IMR-90 (cell line): ENCODE measurements at regions not wholly inside any gene's neighbourhood (a gene's known extent, or its start where the extent isn't known, plus 50 kb on each side); places are given as distances from the start of the nearest gene placed in this dataset.

Source experiments
- ATAC-seq: fragments of 200-7000 bp; cut with Tn5 transposase; 2 replicates; pipeline ENCODE4 v1.9.1; 2020; ENCODE audit warnings: low read depth, mild to moderate bottlenecking, moderate library complexity
- BruUV-seq: library from RNA; stranded (reverse); fragments of 400-500 nt; replicated peaks from 2 replicates; lab custom pipeline; 2021; lab: Mats Ljungman, UMichigan
- CTCF ChIA-PET: fragments of 300-600 bp; formaldehyde crosslinking; extraction: SDS; loops from one replicate; lab custom pipeline; 2021; ENCODE audit warnings: antibody characterized with exemption; lab: Yijun Ruan, JAX
- POLR2A ChIA-PET: fragments of 300-600 bp; sonication (Branson Sonifier 250); formaldehyde crosslinking; loops from one replicate; lab custom pipeline; 2022; ENCODE audit warnings: antibody characterized with exemption; ENCODE audit not compliant: unreplicated experiment; lab: Charles Lee
- DNase-seq: peaks from one replicate; pipeline ENCODE4 v3.0.0; 2013
- H2AFZ ChIP-seq: replicated peaks from 2 replicates; pipeline ENCODE3; 2013; ENCODE audit warnings: low read length, mild to moderate bottlenecking; ENCODE audit not compliant: poor library complexity
- H2AK5ac ChIP-seq: 2 replicates; pipeline ENCODE4 v1.6.1; 2013; ENCODE audit warnings: low read depth, low read length, inconsistent platforms
- H2AK9ac ChIP-seq: replicated peaks from 2 replicates; pipeline ENCODE3; 2013; ENCODE audit warnings: mild to moderate bottlenecking, low read depth, low read length, moderate library complexity; ENCODE audit not compliant: poor library complexity
- H2BK120ac ChIP-seq: 2 replicates; pipeline ENCODE4 v1.6.1; 2013; ENCODE audit warnings: low read depth, low read length, inconsistent platforms
- H2BK15ac ChIP-seq: 3 replicates; pipeline ENCODE4 v1.6.1; 2013; ENCODE audit warnings: low read depth, low read length, inconsistent platforms
- H2BK20ac ChIP-seq: 2 replicates; pipeline ENCODE4 v1.6.1; 2013; ENCODE audit warnings: low read depth, mild to moderate bottlenecking, inconsistent platforms, low read length, moderate library complexity
- H2BK5ac ChIP-seq: 2 replicates; pipeline ENCODE4 v1.6.1; 2013; ENCODE audit warnings: mild to moderate bottlenecking, low read depth, low read length, inconsistent platforms; ENCODE audit not compliant: poor library complexity, severe bottlenecking
- H3K14ac ChIP-seq: replicated peaks from 2 replicates; pipeline ENCODE4 v1.6.1; 2013; ENCODE audit warnings: low read depth, low read length, inconsistent platforms
- H3K18ac ChIP-seq: 2 replicates; pipeline ENCODE4 v1.6.1; 2013; ENCODE audit warnings: low read depth, low read length, control low read depth
- H3K23ac ChIP-seq: 2 replicates; pipeline ENCODE4 v1.6.1; 2013; ENCODE audit warnings: low read depth, low read length, inconsistent platforms
- H3K27ac ChIP-seq: 2 replicates; pipeline ENCODE4 v1.5.1; 2013; ENCODE audit warnings: mild to moderate bottlenecking, control low read depth, low read length; ENCODE audit not compliant: insufficient read depth
- H3K27me3 ChIP-seq: 2 replicates; pipeline ENCODE4 v1.6.1; 2013; ENCODE audit warnings: low read length; ENCODE audit not compliant: control insufficient read depth, insufficient read depth
- H3K36me3 ChIP-seq: 2 replicates; pipeline ENCODE4 v1.6.1; 2013; ENCODE audit warnings: low read length, mixed read lengths; ENCODE audit not compliant: control insufficient read depth, insufficient read depth
- H3K4ac ChIP-seq: 2 replicates; pipeline ENCODE4 v1.6.1; 2013; ENCODE audit warnings: low read depth, low read length, inconsistent platforms
- H3K4me1 ChIP-seq: 2 replicates; pipeline ENCODE4 v1.6.1; 2013; ENCODE audit warnings: low read length, mixed read lengths; ENCODE audit not compliant: control insufficient read depth, insufficient read depth
- H3K4me2 ChIP-seq: 2 replicates; pipeline ENCODE4 v1.6.1; 2013; ENCODE audit warnings: low read depth, mild to moderate bottlenecking, control low read depth, low read length, moderate library complexity
- H3K4me3 ChIP-seq: 2 replicates; pipeline ENCODE4 v1.5.1; 2013; ENCODE audit warnings: low read depth, mild to moderate bottlenecking, control low read depth, low read length, moderate library complexity; ENCODE audit not compliant: insufficient read depth
- H3K56ac ChIP-seq: 2 replicates; pipeline ENCODE4 v1.6.1; 2013; ENCODE audit warnings: low read length, inconsistent platforms; ENCODE audit not compliant: insufficient read depth; ENCODE audit errors: extremely low read depth
- H3K79me1 ChIP-seq, 2 experiments: 2 replicates each; pipeline ENCODE4 v1.6.1; 2013; ENCODE audit warnings: low read length in 2 of 2, inconsistent platforms in 1 of 2, low read depth in 1 of 2
- H3K9ac ChIP-seq: 2 replicates; pipeline ENCODE4 v1.6.1; 2013; ENCODE audit warnings: low read depth, low read length, control low read depth
- H3K9me1 ChIP-seq: 2 replicates; pipeline ENCODE4 v1.6.1; 2013; ENCODE audit warnings: low read length, inconsistent platforms; ENCODE audit not compliant: insufficient read depth
- H3K9me3 ChIP-seq: 2 replicates; pipeline ENCODE4 v1.6.1; 2013; ENCODE audit warnings: low read length; ENCODE audit not compliant: control insufficient read depth, insufficient read depth
- H4K20me1 ChIP-seq: 2 replicates; pipeline ENCODE4 v1.6.1; 2013; ENCODE audit warnings: low read length, inconsistent platforms; ENCODE audit not compliant: insufficient read depth
- H4K5ac ChIP-seq: 2 replicates; pipeline ENCODE4 v1.6.1; 2013; ENCODE audit warnings: mild to moderate bottlenecking, low read depth, low read length, control low read depth
- H4K8ac ChIP-seq, 2 experiments: 2 replicates each; pipeline ENCODE4 v1.6.1; 2013; ENCODE audit warnings: low read depth in 2 of 2, low read length in 2 of 2, control low read depth in 1 of 2, inconsistent platforms in 1 of 2
- H4K91ac ChIP-seq: 2 replicates; pipeline ENCODE4 v1.6.1; 2013; ENCODE audit warnings: low read depth, low read length, inconsistent platforms; ENCODE audit not compliant: insufficient read depth
- BHLHE40 ChIP-seq: fragments of 150-350 bp; IDR thresholded peaks from 2 replicates; pipeline ENCODE4 v1.6.1; 2016; ENCODE audit warnings: mild to moderate bottlenecking, low read depth, low read length
- CEBPB ChIP-seq: IDR thresholded peaks from 2 replicates; pipeline ENCODE4 v1.6.1; 2012; ENCODE audit warnings: low read depth, low read length, improper control_type of control experiment
- CHD1 ChIP-seq: IDR thresholded peaks from 2 replicates; pipeline ENCODE4 v1.6.1; 2012; ENCODE audit warnings: low read depth, low read length, improper control_type of control experiment
- CTCF ChIP-seq: conservative IDR thresholded peaks from 2 replicates; pipeline ENCODE4 v1.5.1; 2012; ENCODE audit warnings: mild to moderate bottlenecking, low read depth, low read length, improper control_type of control experiment
- ELK1 ChIP-seq: fragments of 150-350 bp; IDR thresholded peaks from 2 replicates; pipeline ENCODE4 v1.6.1; 2016; ENCODE audit warnings: low read depth, mild to moderate bottlenecking, low read length, moderate library complexity, borderline replicate concordance
- FOS ChIP-seq: fragments of 150-350 bp; IDR thresholded peaks from 2 replicates; pipeline ENCODE4 v1.6.1; 2016; ENCODE audit warnings: low read depth, low read length
- MAFK ChIP-seq: IDR thresholded peaks from 2 replicates; pipeline ENCODE4 v1.6.1; 2012; ENCODE audit warnings: low read depth, low read length, improper control_type of control experiment
- MAZ ChIP-seq: IDR thresholded peaks from 2 replicates; pipeline ENCODE4 v1.6.1; 2012; ENCODE audit warnings: low read depth, mild to moderate bottlenecking, low read length, improper control_type of control experiment, moderate library complexity, borderline replicate concordance
- NFE2L2 ChIP-seq: fragments of 150-350 bp; IDR thresholded peaks from 2 replicates; pipeline ENCODE4 v1.6.1; 2016; ENCODE audit warnings: low read depth, mild to moderate bottlenecking, low read length
- POLR2A ChIP-seq: IDR thresholded peaks from 2 replicates; pipeline ENCODE4 v1.6.1; 2012; ENCODE audit warnings: mild to moderate bottlenecking, low read depth, low read length
- RAD21 ChIP-seq: IDR thresholded peaks from 2 replicates; pipeline ENCODE4 v1.6.1; 2012; ENCODE audit warnings: low read length, improper control_type of control experiment
- RCOR1 ChIP-seq: IDR thresholded peaks from 2 replicates; pipeline ENCODE4 v1.6.1; 2012; ENCODE audit warnings: mild to moderate bottlenecking, low read length, improper control_type of control experiment; ENCODE audit not compliant: insufficient replicate concordance
- RFX5 ChIP-seq: IDR thresholded peaks from 2 replicates; pipeline ENCODE4 v1.8.0; 2012; ENCODE audit warnings: low read depth, mild to moderate bottlenecking, low read length, moderate library complexity
- SMC3 ChIP-seq: fragments of 150-350 bp; IDR thresholded peaks from 2 replicates; pipeline ENCODE4 v1.6.1; 2016; ENCODE audit warnings: low read depth, mild to moderate bottlenecking, antibody characterized with exemption, low read length, moderate library complexity
- USF2 ChIP-seq: fragments of 150-350 bp; IDR thresholded peaks from 2 replicates; pipeline ENCODE4 v1.6.1; 2017; ENCODE audit warnings: mild to moderate bottlenecking, antibody characterized with exemption, low read length, low read depth
- WGBS, 2 experiments: methylation state at CpG; one replicate each; pipeline versions ENCODE4 v1.1.5 to v1.1.7; 2013; ENCODE audit warnings: missing lambda C conversion rate in 2 of 2; ENCODE audit not compliant: insufficient read length in 1 of 2; ENCODE audit errors: extremely low coverage in 2 of 2; 5-methylcytosine and 5-hydroxymethylcytosine counted together
- dilution Hi-C: fragments of 300-500 bp; cut with HindIII; formaldehyde crosslinking; loops from one replicate; pipeline ENCODE4 v1.14.3; 2018; ENCODE audit warnings: low sequenced_read_pairs; ENCODE audit not compliant: unreplicated experiment
- in situ Hi-C: fragments of 300-500 bp; cut with MboI; formaldehyde crosslinking; loops from 3 replicates; pipeline ENCODE4 v1.14.3; 2019; ENCODE audit warnings: low sequenced_read_pairs, inconsistent platforms, mixed read lengths
- intact Hi-C: fragments of 100-400 bp; cut with micrococcal nuclease; formaldehyde crosslinking; loops from 2 replicates; pipeline ENCODE4 v1.10.0; 2022

- Histone ChIP-seq H3K27ac (no peak overlapping the region), H3K9me3 (peaks cover 8% of the 10 kb centered on the region; the same call in 1 of the 2 replicates), H3K4me3 (no peak overlapping the region), H2BK120ac (no peak overlapping the region), H3K4me2 (no peak overlapping the region), H3K18ac (no peak overlapping the region), H3K27me3 (no peaks in the 10 kb centered on the region), H3K4ac (no peak overlapping the region), H4K91ac (no peak overlapping the region), H3K36me3 (no peaks in the 10 kb centered on the region), H2BK5ac (no peak overlapping the region), H4K5ac (no peak overlapping the region), H3K9me1 (no peaks in the 10 kb centered on the region), H3K14ac (no peak overlapping the region), H2BK15ac (no peak overlapping the region), H2BK20ac (no peak overlapping the region), H4K20me1 (no peaks in the 10 kb centered on the region), H3K9ac (no peak overlapping the region), H4K8ac (no peak overlapping the region), H3K4me1 (no peaks in the 10 kb centered on the region), H2AK9ac (no peak overlapping the region), H3K56ac (no peak overlapping the region), H2AK5ac (no peak overlapping the region), H3K23ac (no peak overlapping the region), H3K79me1 (no peaks in the 10 kb centered on the region), H2AFZ (no peak overlapping the region)
- intact Hi-C loops (no loop called here), in situ Hi-C loops (no loop called here), dilution Hi-C loops (no loop called here)
- BruUV-seq: no TSS peak
- ATAC-seq (no peak), DNase-seq (no peak)
- TF ChIP-seq RFX5: no peak
- no peak for TF ChIP-seq FOS
- TF ChIP-seq POLR2A: no peak
- no peak for TF ChIP-seq NFE2L2
- no peak for TF ChIP-seq BHLHE40
- no peak for TF ChIP-seq MAFK
- no peak for TF ChIP-seq ELK1
- TF ChIP-seq RCOR1: no peak
- TF ChIP-seq SMC3: no peak
- no peak for TF ChIP-seq MAZ
- TF ChIP-seq CHD1: no peak
- no peak for TF ChIP-seq RAD21
- no peak for TF ChIP-seq CEBPB
- no peak for TF ChIP-seq CTCF
- no peak for TF ChIP-seq USF2
- WGBS, 2 experiments: no CpG with 5 or more reads among the region's 3 CpGs
- POLR2A ChIA-PET: no interaction called here
- CTCF ChIA-PET: no interaction called here
Measured at GRCh38 chr9:103399535-103399934, 404.4 kb downstream of the CYLC2 start.
